GM06990 (cell line): ENCODE measurements at regions not wholly inside any gene's neighbourhood (a gene's known extent, or its start where the extent isn't known, plus 50 kb on each side); places are given as distances from the start of the nearest gene placed in this dataset.

Source experiments
- DNase-seq: peaks from one replicate; pipeline ENCODE4 v3.0.0-alpha.2; 2011; ENCODE audit not compliant: insufficient read length; ENCODE audit errors: extremely low read depth
- H3K27me3 ChIP-seq: replicated peaks from 2 replicates; pipeline ENCODE4 v1.6.0; 2011; ENCODE audit warnings: low read length; ENCODE audit not compliant: control insufficient read depth, insufficient read depth
- H3K36me3 ChIP-seq: 2 replicates; pipeline ENCODE4 v1.5.1; 2011; ENCODE audit warnings: low read length; ENCODE audit not compliant: control insufficient read depth, insufficient read depth
- H3K4me3 ChIP-seq: replicated peaks from 2 replicates; pipeline ENCODE4 v1.5.1; 2011; ENCODE audit warnings: low read depth, mild to moderate bottlenecking, control low read depth, low read length
- TF ChIP-seq, protein P1 (sequence below): IDR thresholded peaks from 2 replicates; pipeline ENCODE4 v1.5.1; 2011; ENCODE audit warnings: low read length, control low read depth, mild to moderate bottlenecking, inconsistent platforms; ENCODE audit not compliant: insufficient read depth, poor library complexity, severe bottlenecking

DNA sequence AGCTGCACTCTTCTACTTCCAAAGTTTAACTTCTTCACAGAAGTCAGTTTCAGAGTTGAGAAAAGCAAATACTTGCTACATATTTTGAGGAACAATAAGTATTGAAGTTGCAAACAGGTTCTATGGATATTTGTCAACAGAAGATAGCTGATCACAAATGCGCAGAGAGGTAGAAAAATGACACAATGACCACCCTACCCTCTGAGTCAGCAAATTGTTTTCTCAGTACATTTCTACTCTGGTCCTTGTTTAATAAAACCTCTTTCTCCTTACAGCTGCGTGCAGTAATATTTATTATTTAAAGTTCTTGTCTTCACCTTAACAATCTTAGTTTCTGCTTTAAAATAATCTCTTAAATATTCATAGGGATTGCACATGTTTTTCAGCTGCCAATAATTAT, 855.1 kb upstream of the CTNND2 start:
- Histone ChIP-seq H3K4me3 (no peak overlapping the region), H3K27me3 (no peaks in the 10 kb centered on the region), H3K36me3 (no peaks in the 10 kb centered on the region)
- TF ChIP-seq, protein P1, sequence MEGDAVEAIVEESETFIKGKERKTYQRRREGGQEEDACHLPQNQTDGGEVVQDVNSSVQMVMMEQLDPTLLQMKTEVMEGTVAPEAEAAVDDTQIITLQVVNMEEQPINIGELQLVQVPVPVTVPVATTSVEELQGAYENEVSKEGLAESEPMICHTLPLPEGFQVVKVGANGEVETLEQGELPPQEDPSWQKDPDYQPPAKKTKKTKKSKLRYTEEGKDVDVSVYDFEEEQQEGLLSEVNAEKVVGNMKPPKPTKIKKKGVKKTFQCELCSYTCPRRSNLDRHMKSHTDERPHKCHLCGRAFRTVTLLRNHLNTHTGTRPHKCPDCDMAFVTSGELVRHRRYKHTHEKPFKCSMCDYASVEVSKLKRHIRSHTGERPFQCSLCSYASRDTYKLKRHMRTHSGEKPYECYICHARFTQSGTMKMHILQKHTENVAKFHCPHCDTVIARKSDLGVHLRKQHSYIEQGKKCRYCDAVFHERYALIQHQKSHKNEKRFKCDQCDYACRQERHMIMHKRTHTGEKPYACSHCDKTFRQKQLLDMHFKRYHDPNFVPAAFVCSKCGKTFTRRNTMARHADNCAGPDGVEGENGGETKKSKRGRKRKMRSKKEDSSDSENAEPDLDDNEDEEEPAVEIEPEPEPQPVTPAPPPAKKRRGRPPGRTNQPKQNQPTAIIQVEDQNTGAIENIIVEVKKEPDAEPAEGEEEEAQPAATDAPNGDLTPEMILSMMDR: no peak
- no peak for DNase-seq

DNA sequence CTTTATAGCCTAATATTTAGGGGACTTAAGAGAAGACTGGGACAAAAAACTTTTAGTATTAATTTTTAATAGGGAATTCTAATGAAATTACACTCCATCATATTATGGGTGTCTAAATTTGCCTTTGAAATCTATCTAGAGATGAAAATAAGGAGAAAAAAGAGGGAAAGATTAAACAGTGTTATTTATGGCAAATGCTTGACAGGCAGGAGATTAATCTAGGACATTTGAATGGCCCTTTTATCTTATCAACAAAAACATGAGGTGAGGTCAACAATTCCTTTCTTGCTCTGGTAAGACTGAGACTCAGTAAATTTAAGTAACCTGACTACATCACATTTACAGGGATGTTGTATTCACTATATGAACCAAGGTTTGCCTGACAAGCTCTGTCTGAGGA, 852.8 kb upstream of the CTNND2 start:
- TF ChIP-seq, protein P1: no peak
- DNase-seq: no peak
- no peaks in the 10 kb centered on the region for H3K27me3 ChIP-seq
- H3K36me3 ChIP-seq: no peaks in the 10 kb centered on the region
- no peak overlapping the region for H3K4me3 ChIP-seq

DNA sequence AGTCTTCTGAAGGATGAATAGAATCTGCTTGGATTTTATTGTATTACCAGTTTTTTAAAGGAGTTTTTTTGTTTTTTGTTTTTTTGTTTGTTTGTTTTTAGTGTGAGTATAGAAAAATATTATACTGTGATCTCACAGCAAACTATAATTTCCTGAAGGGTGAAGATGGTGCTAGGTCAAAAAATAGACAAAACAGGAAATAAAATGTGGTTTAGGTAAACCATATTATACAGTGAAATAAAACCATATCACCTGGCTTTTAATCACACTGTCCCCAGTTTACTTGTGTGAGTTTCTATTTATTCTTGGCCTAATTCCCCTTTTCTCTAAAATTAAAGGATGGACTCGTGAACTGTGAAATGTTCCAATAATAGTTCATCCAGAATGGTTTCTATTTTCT, 841.3 kb upstream of the CTNND2 start:
- TF ChIP-seq, protein P1: no peak
- DNase-seq: no peak
- no peaks in the 10 kb centered on the region for H3K27me3 ChIP-seq

DNA sequence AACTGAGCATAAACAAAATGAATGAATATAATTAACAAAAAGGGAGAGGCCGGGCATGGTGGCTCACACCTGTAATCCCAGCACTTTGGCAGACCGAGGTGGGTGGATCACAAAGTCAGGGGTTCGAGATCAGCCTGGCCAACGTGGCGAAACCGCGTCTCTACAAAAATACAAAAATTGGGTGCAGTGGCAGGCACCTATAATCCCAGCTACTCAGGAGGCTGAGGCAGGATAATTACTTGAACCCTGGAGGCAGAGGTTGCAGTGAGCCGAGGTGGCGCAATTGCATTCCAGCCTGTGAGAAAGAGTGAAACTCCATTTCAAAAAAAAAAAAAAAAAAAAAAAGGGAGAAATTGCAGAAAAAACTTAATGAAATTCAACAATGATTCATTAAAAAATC, 839.3 kb upstream of the CTNND2 start:
- TF ChIP-seq, protein P1: no peak
- Histone ChIP-seq H3K36me3 (no peaks in the 10 kb centered on the region), H3K4me3 (no peak overlapping the region), H3K27me3 (no peaks in the 10 kb centered on the region)
- DNase-seq: no peak

More for the DNA sequence above, 841.3 kb upstream of the CTNND2 start:
- no peaks in the 10 kb centered on the region for H3K36me3 ChIP-seq
- no peak overlapping the region for H3K4me3 ChIP-seq

DNA sequence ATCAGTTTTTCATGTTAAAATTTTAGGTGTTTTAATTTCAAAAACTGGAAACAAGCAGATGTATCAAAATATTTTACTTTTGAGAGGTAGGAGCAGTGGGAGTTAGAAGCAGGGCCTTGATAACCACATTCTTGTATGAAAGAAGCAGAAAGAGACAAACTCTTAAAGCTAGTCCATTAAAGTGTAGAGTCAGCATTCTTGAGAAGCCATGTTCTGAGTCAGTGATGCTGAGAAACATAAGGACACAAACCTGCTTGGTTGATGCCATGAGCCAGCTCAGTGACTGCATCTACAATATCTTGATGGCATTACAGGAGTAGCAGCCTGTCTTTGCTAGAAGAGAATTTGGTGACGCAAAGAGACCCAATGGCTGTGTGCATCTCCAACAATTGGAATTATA, 826.1 kb upstream of the CTNND2 start:
- Histone ChIP-seq H3K4me3 (no peak overlapping the region), H3K27me3 (no peaks in the 10 kb centered on the region), H3K36me3 (no peaks in the 10 kb centered on the region)
- TF ChIP-seq, protein P1: no peak
- no peak for DNase-seq

DNA sequence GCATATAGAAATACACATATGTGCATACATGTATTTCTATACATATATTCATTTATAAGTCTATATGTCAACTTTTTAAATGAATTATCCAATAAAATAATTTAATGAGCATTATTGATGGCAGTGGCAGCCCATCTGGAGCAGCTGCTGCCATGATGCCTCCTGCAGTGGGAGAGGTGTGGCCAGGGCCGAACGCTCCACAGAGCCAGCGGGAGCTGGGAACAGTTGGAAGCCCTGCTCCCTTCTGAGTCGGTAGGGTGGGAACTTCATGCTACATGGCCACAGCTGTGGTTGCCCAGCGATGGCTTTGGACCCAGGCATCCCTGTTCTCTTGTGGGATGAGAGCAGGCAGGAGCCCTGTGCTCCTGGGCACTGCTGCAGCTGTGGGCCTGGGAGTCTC, 812.4 kb upstream of the CTNND2 start:
- H3K27me3 ChIP-seq: no peaks in the 10 kb centered on the region
- no peaks in the 10 kb centered on the region for H3K36me3 ChIP-seq
- TF ChIP-seq, protein P1: no peak
- no peak for DNase-seq
- no peak overlapping the region for H3K4me3 ChIP-seq
